HG02798 (cell line): ENCODE measurements at regions not wholly inside any gene's neighbourhood (a gene's known extent, or its start where the extent isn't known, plus 50 kb on each side); places are given as distances from the start of the nearest gene placed in this dataset.

ENCODE experiments used
- ATAC-seq: cut with Tn5 transposase; IDR thresholded peaks from one replicate; pipeline ENCODE4 v1.9.1; 2021; ENCODE audit warnings: mild to moderate bottlenecking; ENCODE audit not compliant: unreplicated experiment, poor library complexity

DNA sequence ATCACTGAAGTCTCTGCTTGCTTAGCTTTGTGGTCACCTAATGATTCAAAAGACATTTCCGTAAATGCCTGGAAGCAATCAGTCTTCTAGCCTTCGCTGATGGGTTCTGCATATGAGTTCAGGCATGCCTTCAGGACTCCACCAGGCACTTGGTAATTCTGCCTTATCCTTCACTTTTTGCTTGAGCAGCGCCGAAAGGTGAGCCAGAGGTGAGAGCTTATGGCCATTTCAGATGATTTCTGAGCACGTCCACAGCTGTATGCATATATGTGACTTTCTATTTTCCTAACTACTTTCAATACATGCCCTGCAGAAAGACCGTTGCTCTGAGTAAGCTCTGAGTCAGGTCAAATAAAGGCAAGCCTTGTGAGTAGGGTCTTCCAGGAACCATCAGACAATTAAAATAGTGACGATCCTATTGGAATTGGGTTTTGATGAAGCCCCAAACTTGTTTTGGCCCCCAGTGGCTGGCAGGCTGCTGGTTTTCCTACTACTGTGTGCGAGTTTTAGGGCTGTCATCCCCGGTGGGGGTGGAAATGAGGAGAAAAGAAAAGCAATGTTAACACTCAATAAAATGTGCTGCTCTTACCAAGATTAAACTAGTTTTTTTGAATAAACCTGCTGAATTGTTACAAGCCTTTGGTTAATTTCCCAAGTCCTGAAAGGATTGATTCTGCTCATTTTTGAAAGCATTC, 154.4 kb upstream of the AKR1E2 start:
- ATAC-seq, result no peak

DNA sequence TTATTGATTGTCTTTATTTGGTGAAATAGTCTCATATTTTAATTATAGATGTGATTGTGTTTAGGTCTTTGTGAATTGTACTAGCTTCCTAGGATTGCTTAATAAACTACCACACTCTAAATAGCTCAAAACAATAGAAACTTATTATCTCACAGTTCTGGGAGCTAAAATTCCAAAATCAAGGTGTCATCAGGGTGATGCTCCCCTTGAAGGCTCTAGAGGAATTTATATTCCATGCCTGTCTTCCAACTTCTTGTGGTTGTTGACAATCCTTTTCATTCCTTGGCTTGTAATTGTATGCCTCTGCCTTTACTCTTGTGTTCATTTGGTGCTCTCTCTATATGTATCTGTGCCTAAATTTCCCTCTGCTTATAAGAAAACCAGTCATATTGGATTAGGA, 155.3 kb upstream of the AKR1E2 start:
- ATAC-seq, result no peak

DNA sequence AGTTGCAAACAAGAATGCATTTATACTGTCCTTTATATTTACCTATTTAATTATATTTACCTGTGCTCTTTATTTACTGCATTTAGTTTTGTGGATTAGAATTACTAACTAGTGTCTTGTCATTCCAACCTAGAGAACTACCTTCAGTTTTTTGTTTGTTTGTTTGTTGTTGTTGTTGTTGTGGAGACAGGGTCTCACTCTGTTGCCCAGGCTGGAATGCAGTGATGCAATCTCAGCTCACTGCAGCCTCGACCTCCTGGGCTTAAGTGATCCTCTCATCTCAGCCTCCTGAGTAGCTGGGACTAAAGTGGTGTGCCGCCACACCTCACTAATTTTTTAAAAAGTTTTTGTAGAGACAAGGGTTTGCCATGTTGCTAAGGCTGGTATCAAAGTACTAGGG, 156.4 kb upstream of the AKR1E2 start:
- ATAC-seq, result no peak

DNA sequence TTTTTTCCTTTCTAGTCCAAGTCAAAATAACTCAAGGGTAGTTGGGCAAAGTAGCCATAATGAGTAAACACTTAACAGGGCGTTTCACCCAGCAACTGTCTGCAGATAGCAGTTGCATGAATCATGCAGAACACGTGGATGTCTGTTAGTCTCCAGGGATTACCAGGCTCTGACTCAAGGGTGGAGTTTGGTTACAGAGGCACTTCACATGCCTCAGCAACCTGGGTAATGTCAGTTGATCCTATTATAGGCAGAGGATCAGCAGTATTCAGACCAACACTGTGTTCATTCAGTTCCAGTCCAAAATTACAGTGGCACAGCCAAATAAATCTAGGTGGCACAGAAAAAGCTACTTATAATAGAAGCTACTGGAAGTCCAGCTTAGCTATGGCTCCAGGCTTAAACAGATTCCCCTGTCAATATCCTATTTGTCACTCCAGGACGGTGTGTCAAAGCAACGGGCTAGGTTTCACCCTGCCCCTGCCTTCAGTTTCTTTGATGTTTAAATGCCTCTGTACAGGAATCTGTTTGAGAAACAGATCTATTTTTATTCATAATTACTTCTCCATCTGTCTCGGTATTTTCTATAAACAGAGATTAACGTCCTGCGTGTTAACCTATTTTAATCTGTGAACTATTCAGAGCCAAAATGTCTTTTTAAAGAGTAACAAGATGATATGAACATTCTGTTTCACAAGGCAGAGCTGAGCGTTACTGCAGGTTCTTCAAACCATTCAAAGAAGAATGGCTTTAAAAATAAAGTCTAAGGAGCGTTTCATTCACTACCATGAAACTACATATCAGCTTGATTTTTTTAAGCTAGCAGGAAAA, 162.6 kb upstream of the AKR1E2 start:
- ATAC-seq, result peak; percentile 76

DNA sequence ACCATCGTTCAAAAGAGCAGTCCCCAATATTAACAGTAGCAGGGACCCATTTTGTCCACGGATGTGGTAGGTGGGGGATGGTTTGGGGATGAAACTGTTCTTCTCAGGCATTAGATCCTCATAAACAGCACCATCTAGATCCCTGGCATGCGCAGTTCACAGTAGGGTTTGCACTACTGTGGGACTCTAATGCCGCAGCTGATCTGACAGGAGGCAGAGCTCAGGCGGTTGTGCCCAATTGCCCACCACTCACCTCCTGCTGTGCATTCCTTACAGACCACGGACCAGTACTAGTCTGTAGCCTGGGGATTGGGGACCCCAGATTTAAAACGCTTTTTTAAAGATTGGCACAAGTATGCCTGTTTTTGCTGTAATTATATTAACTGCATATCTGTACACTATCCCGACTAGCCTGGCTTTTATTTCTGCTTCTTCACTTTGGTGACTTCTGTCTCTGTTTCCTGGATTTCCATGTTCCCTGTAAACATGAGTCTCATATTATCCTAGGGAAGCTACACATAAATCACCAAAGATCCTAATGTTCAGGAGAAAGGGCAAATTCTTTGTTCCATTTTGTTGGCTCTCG, 163.3 kb upstream of the AKR1E2 start:
- no peak for ATAC-seq

DNA sequence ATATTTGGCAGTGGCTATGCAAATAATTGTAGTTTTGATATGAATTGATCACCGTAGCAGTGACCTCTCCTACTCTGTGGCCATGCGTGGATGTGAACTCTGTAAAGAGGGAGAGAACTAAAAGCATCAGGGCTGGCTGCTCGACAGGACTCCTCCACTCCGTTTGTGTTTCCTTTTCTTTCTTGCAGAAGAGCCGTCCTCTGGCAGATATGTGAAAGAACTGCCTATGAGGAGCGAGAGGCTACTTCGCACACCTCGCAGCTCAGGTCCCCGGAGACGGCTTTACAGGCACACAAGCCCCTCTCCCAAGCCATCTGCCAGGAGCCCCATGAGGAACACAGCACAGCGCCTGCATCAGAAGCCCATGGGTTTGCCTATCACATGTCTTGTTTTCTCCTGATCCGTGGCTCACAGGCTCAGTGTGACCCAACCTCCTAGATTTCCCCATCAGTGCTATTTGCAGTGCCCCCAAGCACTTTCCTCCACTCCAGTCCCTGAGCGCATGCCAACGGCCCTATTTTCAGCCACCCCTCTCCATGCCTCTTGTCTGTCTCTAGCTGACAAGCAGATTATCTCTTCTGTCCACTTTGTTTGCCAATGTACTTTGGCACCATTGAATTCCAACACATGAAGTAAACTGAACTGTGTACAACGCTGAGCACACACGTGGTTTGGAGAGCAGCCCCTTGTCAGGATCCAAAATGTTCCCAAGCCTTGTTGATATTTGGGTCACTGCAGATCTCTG, 164.3 kb upstream of the AKR1E2 start:
- no peak for ATAC-seq

DNA sequence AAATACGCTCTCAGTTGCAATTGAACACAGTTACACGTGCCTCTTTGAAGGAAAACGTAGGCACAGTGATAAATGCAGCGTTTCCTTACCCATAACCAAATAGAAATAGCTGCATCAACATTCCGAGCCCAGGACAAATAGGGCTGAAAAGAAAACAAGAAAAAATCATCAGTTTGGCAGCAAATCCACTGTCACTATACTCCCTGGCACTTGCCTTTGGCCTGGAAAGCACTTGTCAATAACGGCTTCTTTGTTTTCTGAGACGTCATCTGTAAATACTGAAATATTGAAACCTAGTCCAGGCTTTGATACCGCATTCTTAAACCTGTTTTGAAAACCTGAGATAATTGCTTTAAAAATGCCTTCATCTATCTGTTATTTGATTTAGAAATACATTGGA, 167.2 kb upstream of the AKR1E2 start:
- no peak for ATAC-seq

DNA sequence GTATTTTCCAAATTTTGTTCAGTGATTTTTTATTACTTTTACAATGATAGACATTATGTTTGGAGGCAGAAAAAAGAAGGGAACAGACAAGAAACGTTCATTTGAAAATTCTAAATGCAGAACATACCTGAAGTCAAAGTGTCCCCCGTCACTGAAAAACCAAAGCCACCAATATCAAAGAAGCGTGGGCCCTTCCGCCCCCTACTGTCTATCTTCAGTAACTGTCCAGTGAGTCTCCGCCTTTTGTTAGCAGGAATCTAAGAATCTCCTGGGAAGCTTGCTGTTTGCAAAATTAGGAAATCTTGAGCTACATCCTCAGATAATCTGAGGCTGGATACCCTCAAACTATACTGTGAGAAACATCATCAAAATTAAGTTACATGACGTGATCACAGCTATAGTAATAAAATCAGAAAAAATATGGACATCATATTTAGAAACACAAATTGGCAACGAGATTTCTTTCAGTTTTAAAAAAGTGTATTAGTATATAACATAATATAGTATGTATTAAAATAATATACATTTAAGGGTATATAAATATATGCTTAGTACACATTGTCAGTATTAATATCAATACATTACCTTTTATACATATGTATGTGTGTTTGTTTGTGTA, 169.3 kb upstream of the AKR1E2 start:
- ATAC-seq, result peak; percentile 49

DNA sequence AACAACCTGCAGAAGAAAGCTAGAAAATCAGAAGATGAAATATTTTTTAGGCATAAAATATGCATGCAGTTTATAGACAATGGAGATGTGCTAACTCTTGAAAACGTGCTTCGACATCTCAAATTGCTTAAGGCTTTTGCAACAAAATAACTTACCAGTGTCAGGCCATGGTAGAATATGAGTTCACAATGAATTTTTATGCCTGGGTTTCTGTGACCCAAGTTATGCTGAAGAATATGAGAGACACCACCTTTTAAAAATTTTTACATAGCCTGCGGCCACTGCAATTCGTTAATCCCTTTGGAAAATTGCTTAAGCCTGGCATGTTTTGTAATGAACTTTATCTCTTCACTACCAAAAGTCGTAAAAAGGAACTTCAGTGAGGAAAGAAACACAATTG, 170.1 kb upstream of the AKR1E2 start:
- ATAC-seq, result no peak

DNA sequence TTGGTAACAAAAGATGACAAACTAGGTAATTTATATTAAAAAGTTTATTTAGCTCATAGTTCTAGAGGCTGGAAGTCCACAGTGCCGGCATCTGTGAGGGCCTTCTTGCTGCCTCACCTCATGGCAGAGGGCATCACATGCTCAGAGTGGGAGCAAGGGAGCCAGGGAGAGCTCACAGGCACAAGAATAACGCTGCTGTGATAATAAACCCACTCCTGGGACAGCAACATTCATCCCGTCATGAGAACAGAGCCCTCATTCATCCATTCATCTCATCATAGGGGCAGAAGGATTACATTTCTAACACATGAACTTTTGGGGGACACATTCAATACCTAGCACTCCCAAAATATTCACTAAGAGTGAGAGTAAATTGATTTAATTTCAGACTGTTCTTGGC, 170.6 kb upstream of the AKR1E2 start:
- no peak for ATAC-seq

DNA sequence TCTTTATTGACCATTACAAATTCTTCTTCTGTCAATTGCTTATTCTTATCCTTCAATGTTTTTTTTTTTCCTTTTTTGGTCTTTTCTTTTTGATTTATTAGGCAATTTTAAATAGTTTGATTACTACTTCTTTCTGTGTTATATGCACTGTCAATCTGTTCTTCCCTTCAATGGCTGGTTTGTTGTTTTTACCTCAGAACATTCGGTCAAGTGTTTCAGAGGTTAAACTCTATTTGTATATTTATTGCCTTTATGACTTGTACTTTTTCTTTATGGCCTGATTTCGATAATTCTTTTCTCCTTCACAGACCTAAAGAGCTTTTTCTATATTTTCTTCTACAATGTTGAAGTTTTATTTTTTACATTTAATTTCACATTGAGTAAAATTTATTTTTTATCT, 171.5 kb upstream of the AKR1E2 start:
- ATAC-seq, result no peak

DNA sequence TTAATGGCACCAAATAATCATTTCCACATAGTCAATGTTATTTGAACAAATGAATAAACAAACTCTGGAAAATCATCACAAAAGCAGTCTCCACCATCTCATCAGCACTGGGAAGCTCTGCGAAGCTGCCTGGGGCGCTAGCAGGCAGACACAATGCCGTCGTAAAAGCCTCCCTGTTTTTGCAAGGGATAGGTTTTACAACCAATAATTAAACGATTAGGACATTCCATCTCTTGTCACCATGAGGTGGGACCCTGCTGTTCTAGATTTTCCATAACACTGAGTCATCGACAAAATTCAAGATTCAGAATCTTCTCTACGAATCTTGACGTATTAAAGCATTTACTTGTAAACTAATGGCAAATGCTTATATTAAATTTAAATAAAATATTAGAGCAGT, 172.8 kb upstream of the AKR1E2 start:
- ATAC-seq, result no peak

DNA sequence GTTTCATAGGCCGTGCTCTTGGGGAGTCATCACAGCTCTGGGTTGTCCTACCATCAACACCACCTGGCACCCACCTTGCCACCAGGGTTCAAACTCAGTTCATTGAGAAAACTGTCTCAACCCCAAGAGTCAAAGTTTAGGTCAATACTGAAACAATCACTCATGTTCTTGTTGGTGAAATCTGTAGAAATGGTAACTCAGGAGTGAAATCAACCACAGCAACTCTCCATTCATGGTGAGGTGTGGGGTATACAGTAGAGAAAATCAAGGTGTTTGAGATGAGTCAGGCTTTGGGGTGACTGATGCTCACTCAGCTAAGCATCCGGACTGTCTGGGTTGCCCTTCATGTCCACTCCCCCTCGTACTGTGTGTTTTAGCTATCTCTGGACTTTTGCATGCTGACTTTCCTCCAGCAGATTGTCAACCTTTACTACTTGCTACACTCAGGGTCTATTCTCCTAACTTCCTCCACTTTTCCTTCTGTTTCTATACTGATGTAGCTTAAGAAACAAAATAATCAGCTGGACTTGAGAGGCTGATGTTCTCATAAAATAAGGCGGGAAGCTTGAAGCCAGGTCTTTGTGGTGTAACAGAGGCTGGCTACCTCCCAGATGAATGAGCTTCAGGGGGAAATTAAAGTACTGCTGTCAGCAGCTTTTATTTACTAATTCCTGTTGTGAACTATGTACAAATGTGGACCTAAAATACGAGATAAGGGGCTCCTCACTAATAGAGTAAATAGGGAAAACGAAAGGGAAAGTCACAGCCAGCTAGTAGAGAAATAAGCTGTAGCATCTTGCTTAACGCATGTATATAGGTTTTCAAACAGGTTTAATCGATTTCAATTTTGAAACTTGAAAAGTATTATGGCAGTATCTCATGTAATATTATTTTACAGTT, 173.6 kb upstream of the AKR1E2 start:
- peak; percentile 67 for ATAC-seq

DNA sequence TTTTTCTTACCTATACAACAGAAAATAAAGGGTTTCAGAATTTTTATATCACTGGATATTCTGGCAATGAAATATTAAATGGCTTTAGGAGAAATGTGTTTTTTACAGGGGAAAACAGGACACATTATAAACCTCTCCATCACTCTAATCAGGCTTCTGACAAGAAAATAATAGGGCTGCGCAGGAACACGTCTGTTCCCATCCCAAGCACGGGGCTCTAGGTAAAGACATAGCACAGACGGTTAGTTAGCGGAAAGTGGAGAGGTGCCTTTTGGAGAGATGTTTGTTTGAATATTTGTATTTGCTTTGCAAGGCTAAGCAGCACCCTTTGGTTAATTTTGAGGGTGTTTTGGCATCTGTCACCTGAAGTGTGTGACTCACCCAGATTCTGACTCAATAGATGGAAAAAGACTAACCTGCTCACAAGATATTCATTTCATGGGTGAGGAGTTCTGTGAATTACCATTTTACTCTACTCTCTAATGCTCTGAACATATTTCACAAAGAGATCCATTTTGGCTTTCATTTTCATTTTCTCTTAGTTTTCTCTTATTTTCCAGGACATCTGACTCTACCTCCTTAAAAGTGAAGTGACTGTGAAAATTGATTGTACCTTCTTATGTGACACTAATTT, 174.5 kb upstream of the AKR1E2 start:
- ATAC-seq, result peak; percentile 37

DNA sequence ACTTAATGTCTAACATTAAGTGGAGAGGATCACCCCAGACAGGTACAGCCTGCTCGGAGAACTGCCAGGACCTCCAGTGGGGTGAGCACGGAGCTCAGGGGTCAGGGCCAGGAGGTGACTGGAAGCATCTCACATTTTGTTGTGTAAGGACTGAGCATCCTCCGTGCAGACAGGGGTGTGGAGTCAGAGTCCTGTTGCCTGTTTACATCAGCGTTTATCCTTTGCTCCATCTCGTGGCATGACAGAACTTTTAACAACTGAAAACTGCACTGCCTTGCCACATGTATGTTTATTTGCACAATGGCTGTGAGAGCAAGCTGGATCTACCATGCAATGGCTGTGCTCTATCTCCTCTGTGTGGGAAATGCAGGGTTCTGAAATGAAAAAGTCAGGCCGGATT, 175.4 kb upstream of the AKR1E2 start:
- ATAC-seq, result no peak

DNA sequence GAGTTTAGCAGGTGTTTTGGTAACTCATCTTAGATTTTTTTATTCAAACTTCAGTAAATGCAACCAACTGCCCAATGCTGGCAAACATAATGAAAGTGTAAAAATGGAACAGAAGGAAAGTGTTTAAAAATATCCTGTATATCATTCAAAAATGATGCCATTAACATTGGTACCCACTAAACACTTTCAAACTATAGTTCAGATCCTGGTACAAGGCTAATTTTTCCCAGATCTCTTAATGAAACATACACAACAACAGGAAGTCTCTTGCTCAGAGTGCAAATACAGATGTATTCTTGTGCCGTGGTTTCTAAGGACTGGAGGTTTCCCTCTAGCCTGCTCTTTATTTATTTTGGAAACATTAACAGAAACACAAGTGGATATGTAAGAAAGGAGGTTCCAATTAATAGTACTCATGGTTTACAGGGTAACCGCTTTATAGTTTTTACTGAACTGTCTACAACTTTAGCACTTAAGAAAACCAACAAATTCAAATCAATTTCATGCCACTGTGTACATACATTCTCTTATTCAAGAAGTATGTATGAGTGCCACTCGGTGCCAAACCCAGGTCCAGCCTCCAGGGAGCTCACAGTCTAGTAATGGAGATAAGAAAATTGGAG, 176.0 kb upstream of the AKR1E2 start:
- ATAC-seq, result no peak

DNA sequence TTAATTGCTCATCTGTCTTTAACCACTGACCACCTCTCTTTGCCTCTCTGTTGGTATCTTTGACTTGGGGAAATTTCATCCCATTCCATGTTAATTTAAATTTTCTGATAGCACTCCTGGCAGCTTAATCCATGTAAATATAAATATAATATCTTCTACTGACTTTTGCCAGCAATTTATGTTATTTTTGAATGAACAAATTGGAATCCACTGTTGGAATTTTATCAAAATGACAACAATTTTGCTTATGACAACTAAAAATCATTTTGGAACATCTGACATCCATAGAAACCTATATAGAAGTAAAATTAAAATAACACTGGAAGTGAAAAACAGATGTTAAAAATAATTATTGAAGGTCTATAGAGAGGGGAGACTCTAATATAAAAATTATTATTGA, 176.5 kb upstream of the AKR1E2 start:
- ATAC-seq, result no peak

DNA sequence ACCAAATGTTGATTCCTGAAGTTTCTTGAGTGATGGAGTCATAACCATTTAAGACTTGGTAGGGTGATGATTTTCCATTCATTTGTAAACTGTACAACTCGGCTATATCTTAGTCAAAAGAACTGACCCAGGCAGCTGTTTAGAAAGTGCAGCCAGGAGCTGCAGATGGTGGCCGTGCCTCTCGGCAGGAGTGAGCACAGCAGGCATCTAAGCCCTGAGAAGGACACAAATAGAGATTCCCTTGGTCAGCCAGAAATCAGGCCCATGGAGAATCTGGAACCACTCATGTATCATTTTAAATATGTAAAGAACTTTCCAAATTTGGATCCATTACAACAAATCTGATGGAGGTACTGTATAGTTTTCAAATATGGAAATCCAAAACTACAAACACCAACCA, 177.0 kb upstream of the AKR1E2 start:
- no peak for ATAC-seq
